ENCODE measurements at regions not wholly inside any gene's neighbourhood (a gene's known extent, or its start where the extent isn't known, plus 50 kb on each side); places are given as distances from the start of the nearest gene placed in this dataset.
A peak's percentile ranks its signal among the peaks of the same experiment; 100 is the strongest.

- Histone ChIP-seq H3K4me2 (ENCODE audit: unreplicated experiment) (no peak overlapping the region), H3K9me2 (ENCODE audit: insufficient read depth) (no peaks in the 10 kb centered on the region), H3K9ac (no peak overlapping the region), H3K4me3 (no peak overlapping the region), H4K20me1 (ENCODE audit: insufficient read depth) (no peaks in the 10 kb centered on the region), H2AFZ (no peak overlapping the region), H3K27me3 (replicated peaks; ENCODE audit: insufficient read depth) (peaks cover 22% of the 10 kb centered on the region; the same call in 1 of the 2 replicates), H3K79me2 (ENCODE audit: insufficient read depth) (no peaks in the 10 kb centered on the region), H3K4me1 (ENCODE audit: insufficient read depth) (peaks cover 8% of the 10 kb centered on the region; the same call in 1 of the 2 replicates), H3K36me3 (ENCODE audit: low read depth) (no peaks in the 10 kb centered on the region), H3K9me3 (ENCODE audit: low read depth) (no peaks in the 10 kb centered on the region), H3K27ac (no peak overlapping the region), H3F3A (ENCODE audit: insufficient read depth) (no peaks in the 10 kb centered on the region)
- DNase-seq: peak; percentile 5
- 15 to 26% methylated on average over 9 to 11 of the region's 11 CpGs for WGBS, 2 experiments (ENCODE audit: low coverage in 1 of 2, low lambda C conversion rate in 2 of 2, missing lambda C conversion rate in 2 of 2)
- in situ Hi-C loops (cut with MboI): no loop called here
- no peak for TF ChIP-seq EZH2 (IDR thresholded peaks at IDR 0.05; ENCODE audit: insufficient read depth, poor library complexity, severe bottlenecking)
- TF ChIP-seq EZH2phosphoT487 (IDR thresholded peaks at IDR 0.05; ENCODE audit: insufficient read depth, low read depth): no peak
These were observed 157.5 kb upstream of the SHB start for GRCh38 chr9:38226491-38226951.

DNA sequence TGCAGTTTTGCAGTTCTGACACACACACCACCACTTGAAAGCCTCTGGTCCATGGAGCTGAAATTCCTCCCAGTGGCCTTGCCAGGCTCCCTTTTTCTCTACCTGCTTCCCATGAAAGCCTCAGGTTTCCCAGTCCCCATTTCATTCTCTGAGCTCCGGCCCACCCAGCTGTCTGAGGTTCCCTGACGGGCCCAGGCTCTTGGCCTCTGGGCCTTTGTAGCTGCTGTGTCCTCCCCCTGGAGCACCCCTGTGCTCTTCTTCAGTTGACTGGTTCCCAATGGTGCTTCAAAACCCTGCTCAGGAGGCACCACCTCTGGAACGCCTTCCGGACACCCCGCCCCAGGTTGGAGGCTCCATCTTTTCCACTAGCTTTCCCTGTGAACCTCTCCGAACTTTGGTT lies 155.9 kb upstream of the SHB start:
- Histone ChIP-seq H3K27me3 (replicated peaks; ENCODE audit: insufficient read depth) (peaks cover 20% of the 10 kb centered on the region; the same call in 1 of the 2 replicates), H3K79me2 (ENCODE audit: insufficient read depth) (no peaks in the 10 kb centered on the region), H3K36me3 (ENCODE audit: low read depth) (no peaks in the 10 kb centered on the region), H3K4me2 (ENCODE audit: unreplicated experiment) (no peak overlapping the region), H3K27ac (no peak overlapping the region), H3K9ac (no peak overlapping the region), H3K9me3 (ENCODE audit: low read depth) (no peaks in the 10 kb centered on the region), H4K20me1 (ENCODE audit: insufficient read depth) (no peaks in the 10 kb centered on the region), H3K4me3 (no peak overlapping the region), H3F3A (ENCODE audit: insufficient read depth) (no peaks in the 10 kb centered on the region), H3K4me1 (ENCODE audit: insufficient read depth) (peaks cover 8% of the 10 kb centered on the region; the same call in 1 of the 2 replicates), H3K9me2 (ENCODE audit: insufficient read depth) (no peaks in the 10 kb centered on the region), H2AFZ (no peak overlapping the region)
- TF ChIP-seq EZH2 (IDR thresholded peaks at IDR 0.05; ENCODE audit: insufficient read depth, poor library complexity, severe bottlenecking) (no peak), EZH2phosphoT487 (IDR thresholded peaks at IDR 0.05; ENCODE audit: insufficient read depth, low read depth) (no peak)
- no peak for DNase-seq
- 88 to 90% methylated on average over 6 of the region's 6 CpGs for WGBS, 2 experiments (ENCODE audit: low coverage in 1 of 2, low lambda C conversion rate in 2 of 2, missing lambda C conversion rate in 2 of 2)
- in situ Hi-C loops (cut with MboI): no loop called here

- Histone ChIP-seq H3K36me3 (ENCODE audit: low read depth) (no peaks in the 10 kb centered on the region), H3K27ac (no peak overlapping the region), H3K27me3 (replicated peaks; ENCODE audit: insufficient read depth) (peaks cover 51% of the 10 kb centered on the region), H3K4me3 (no peak overlapping the region), H3F3A (ENCODE audit: insufficient read depth) (no peaks in the 10 kb centered on the region), H3K4me1 (ENCODE audit: insufficient read depth) (no peaks in the 10 kb centered on the region), H3K9me3 (ENCODE audit: low read depth) (no peaks in the 10 kb centered on the region), H3K79me2 (ENCODE audit: insufficient read depth) (no peaks in the 10 kb centered on the region), H3K9me2 (ENCODE audit: insufficient read depth) (no peaks in the 10 kb centered on the region), H3K4me2 (ENCODE audit: unreplicated experiment) (no peak overlapping the region), H4K20me1 (ENCODE audit: insufficient read depth) (no peaks in the 10 kb centered on the region), H2AFZ (no peak overlapping the region), H3K9ac (no peak overlapping the region)
- no peak for TF ChIP-seq EZH2phosphoT487 (IDR thresholded peaks at IDR 0.05; ENCODE audit: insufficient read depth, low read depth)
- TF ChIP-seq EZH2 (IDR thresholded peaks at IDR 0.05; ENCODE audit: insufficient read depth, poor library complexity, severe bottlenecking): no peak
- in situ Hi-C loops (cut with MboI): no loop called here
- DNase-seq: no peak
- WGBS, 2 experiments (ENCODE audit: low coverage in 1 of 2, low lambda C conversion rate in 2 of 2, missing lambda C conversion rate in 2 of 2): 26 to 43% methylated on average over 1 of the region's 1 CpG
These were observed 147.5 kb upstream of the SHB start for GRCh38 chr9:38216572-38216971.

- Histone ChIP-seq H3K27me3 (replicated peaks; ENCODE audit: insufficient read depth) (peaks cover 51% of the 10 kb centered on the region), H3K36me3 (ENCODE audit: low read depth) (no peaks in the 10 kb centered on the region), H4K20me1 (ENCODE audit: insufficient read depth) (no peaks in the 10 kb centered on the region), H2AFZ (no peak overlapping the region), H3K9me3 (ENCODE audit: low read depth) (no peaks in the 10 kb centered on the region), H3K79me2 (ENCODE audit: insufficient read depth) (no peaks in the 10 kb centered on the region), H3K4me3 (no peak overlapping the region), H3F3A (ENCODE audit: insufficient read depth) (no peaks in the 10 kb centered on the region), H3K9me2 (ENCODE audit: insufficient read depth) (no peaks in the 10 kb centered on the region), H3K4me2 (ENCODE audit: unreplicated experiment) (no peak overlapping the region), H3K27ac (no peak overlapping the region), H3K4me1 (ENCODE audit: insufficient read depth) (no peaks in the 10 kb centered on the region), H3K9ac (no peak overlapping the region)
- WGBS, 2 experiments (ENCODE audit: low coverage in 1 of 2, low lambda C conversion rate in 2 of 2, missing lambda C conversion rate in 2 of 2): 20 to 28% methylated on average over 3 of the region's 3 CpGs
- TF ChIP-seq EZH2phosphoT487 (IDR thresholded peaks at IDR 0.05; ENCODE audit: insufficient read depth, low read depth) (no peak), EZH2 (IDR thresholded peaks at IDR 0.05; ENCODE audit: insufficient read depth, poor library complexity, severe bottlenecking) (no peak)
- DNase-seq: no peak
- in situ Hi-C loops (cut with MboI): no loop called here
These were observed 146.4 kb upstream of the SHB start for GRCh38 chr9:38215465-38215864.

DNA sequence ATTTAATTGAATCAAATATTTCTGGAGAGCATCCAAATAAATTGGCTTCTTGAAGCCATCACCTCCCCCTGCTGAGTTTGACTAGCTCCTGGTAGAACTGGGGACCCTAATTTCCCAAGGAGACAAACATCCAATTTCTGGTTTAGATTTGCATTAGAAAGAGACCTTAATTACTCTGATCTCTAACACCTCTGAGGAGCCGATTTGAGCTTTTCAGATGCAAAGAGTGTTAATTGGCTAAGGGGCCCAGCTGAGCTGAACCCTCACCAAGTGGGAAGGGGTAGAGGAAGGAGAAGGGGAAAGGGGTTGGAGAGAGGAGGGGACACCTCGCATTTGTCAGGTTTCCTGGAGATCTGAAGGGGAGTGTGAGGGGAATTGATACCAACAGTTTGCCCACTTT lies 145.4 kb upstream of the SHB start:
- H3K27me3 ChIP-seq (replicated peaks; ENCODE audit: insufficient read depth): peaks cover 51% of the 10 kb centered on the region
- no peak overlapping the region for H2AFZ ChIP-seq
- H3K36me3 ChIP-seq (ENCODE audit: low read depth): no peaks in the 10 kb centered on the region
- no peaks in the 10 kb centered on the region for H3F3A ChIP-seq (ENCODE audit: insufficient read depth)
- no peak overlapping the region for H3K4me2 ChIP-seq (ENCODE audit: unreplicated experiment)
- WGBS, 2 experiments (ENCODE audit: low coverage in 1 of 2, low lambda C conversion rate in 2 of 2, missing lambda C conversion rate in 2 of 2): 15 to 25% methylated on average over 2 of the region's 2 CpGs
- no peaks in the 10 kb centered on the region for H3K79me2 ChIP-seq (ENCODE audit: insufficient read depth)
- in situ Hi-C loops (cut with MboI): no loop called here
- no peak overlapping the region for H3K4me3 ChIP-seq
- no peak for DNase-seq
- no peaks in the 10 kb centered on the region for H3K4me1 ChIP-seq (ENCODE audit: insufficient read depth)
- H3K9ac ChIP-seq: no peak overlapping the region
- H4K20me1 ChIP-seq (ENCODE audit: insufficient read depth): no peaks in the 10 kb centered on the region
- H3K9me3 ChIP-seq (ENCODE audit: low read depth): no peaks in the 10 kb centered on the region
- TF ChIP-seq EZH2 (IDR thresholded peaks at IDR 0.05; ENCODE audit: insufficient read depth, poor library complexity, severe bottlenecking): no peak
- TF ChIP-seq EZH2phosphoT487 (IDR thresholded peaks at IDR 0.05; ENCODE audit: insufficient read depth, low read depth): no peak
- H3K9me2 ChIP-seq (ENCODE audit: insufficient read depth): no peaks in the 10 kb centered on the region
- no peak overlapping the region for H3K27ac ChIP-seq
